Dermis microvascular lymphatic vessel endothelial cell (primary cell): ENCODE measurements at regions not wholly inside any gene's neighbourhood (a gene's known extent, or its start where the extent isn't known, plus 50 kb on each side); places are given as distances from the start of the nearest gene placed in this dataset.
"Not testable (repeated sequence)": the region's sequence is repeated elsewhere in the genome, so short reads cannot be mapped to it uniquely, and the experiment has no call there.

Source experiments
- DNase-seq, 2 donors: peaks; one replicate each; pipeline versions ENCODE4 v3.0.0 to v3.0.0-alpha.2; 2010; ENCODE audit warnings: low read depth in 2 of 2

GRCh38 chrX:137198040-137198439, 164.2 kb upstream of the GPR101 start:
- no peak for DNase-seq

GRCh38 chrX:137195991-137196390, 162.2 kb upstream of the GPR101 start:
- DNase-seq: no peak

- no peak for DNase-seq
These were observed 161.5 kb upstream of the GPR101 start for GRCh38 chrX:137195296-137195695.

GRCh38 chrX:137194164-137194563, 160.4 kb upstream of the GPR101 start:
- DNase-seq: peak; percentile 29 to 38

GRCh38 chrX:137187540-137187939, 153.7 kb upstream of the GPR101 start:
- DNase-seq: no peak

GRCh38 chrX:137178392-137178791, 144.6 kb upstream of the GPR101 start:
- no peak for DNase-seq

GRCh38 chrX:137172317-137172948, 138.6 kb upstream of the GPR101 start:
- DNase-seq: peak in 1 of 2 donors; percentile 2

- no peak for DNase-seq
These were observed 137.8 kb upstream of the GPR101 start for GRCh38 chrX:137171626-137172025.

GRCh38 chrX:137166591-137166990, 132.8 kb upstream of the GPR101 start:
- DNase-seq: no peak

GRCh38 chrX:137164329-137164728, 130.5 kb upstream of the GPR101 start:
- DNase-seq: no peak

GRCh38 chrX:137151403-137151802, 117.6 kb upstream of the GPR101 start:
- DNase-seq: no peak

- no peak for DNase-seq
These were observed 110.1 kb upstream of the GPR101 start for GRCh38 chrX:137143864-137144263.

GRCh38 chrX:137122651-137123050, 88.9 kb upstream of the GPR101 start:
- DNase-seq: not testable (repeated sequence)

GRCh38 chrX:137119049-137119448, 85.3 kb upstream of the GPR101 start:
- no peak for DNase-seq

GRCh38 chrX:137118536-137118935, 84.7 kb upstream of the GPR101 start:
- no peak for DNase-seq

GRCh38 chrX:137118136-137118535, 84.3 kb upstream of the GPR101 start:
- no peak for DNase-seq

GRCh38 chrX:137107877-137108276, 74.1 kb upstream of the GPR101 start:
- not testable (repeated sequence) for DNase-seq

- no peak for DNase-seq
These were observed 67.6 kb upstream of the GPR101 start for GRCh38 chrX:137101273-137101990.
